ENCODE measurements at regions not wholly inside any gene's neighbourhood (a gene's known extent, or its start where the extent isn't known, plus 50 kb on each side); places are given as distances from the start of the nearest gene placed in this dataset.

- Histone ChIP-seq H3K4me1 (ENCODE audit: insufficient read depth, low read length) (peaks cover 12% of the 10 kb centered on the region; the same call in 1 of the 2 replicates), H3K4me3 (ENCODE audit: low read length) (no peak overlapping the region), H3K27ac (ENCODE audit: low read depth, low read length) (no peak overlapping the region), H3K27me3 (ENCODE audit: insufficient read depth, low read length) (no peaks in the 10 kb centered on the region), H3K9ac (ENCODE audit: low read depth, low read length) (no peak overlapping the region), H3K36me3 (ENCODE audit: insufficient read depth, low read length) (no peaks in the 10 kb centered on the region), H3K9me3 (ENCODE audit: insufficient read depth, low read depth, low read length) (no peaks in the 10 kb centered on the region)
- WGBS, result 91% methylated on average over 3 of the region's 3 CpGs
Observed at GRCh38 chr12:69062621-69063237, 129.8 kb upstream of the CPM start.

- H3K4me1 ChIP-seq (ENCODE audit: insufficient read depth, low read length), result peaks cover 17% of the 10 kb centered on the region; the same call in 1 of the 2 replicates
- H3K9ac ChIP-seq (ENCODE audit: low read depth, low read length), result no peak overlapping the region
- WGBS, result 91% methylated on average over 2 of the region's 4 CpGs
- H3K36me3 ChIP-seq (ENCODE audit: insufficient read depth, low read length), result no peaks in the 10 kb centered on the region
- H3K9me3 ChIP-seq (ENCODE audit: insufficient read depth, low read depth, low read length), result no peaks in the 10 kb centered on the region
- no peaks in the 10 kb centered on the region for H3K27me3 ChIP-seq (ENCODE audit: insufficient read depth, low read length)
- H3K27ac ChIP-seq (ENCODE audit: low read depth, low read length), result no peak overlapping the region
- H3K4me3 ChIP-seq (ENCODE audit: low read length), result no peak overlapping the region
Observed at GRCh38 chr12:69064734-69065443, 131.9 kb upstream of the CPM start.

GRCh38 chr12:69065775-69066174 lies 132.8 kb upstream of the CPM start:
- H3K27me3 ChIP-seq (ENCODE audit: insufficient read depth, low read length), result no peaks in the 10 kb centered on the region
- 96% methylated on average over 4 of the region's 5 CpGs for WGBS

GRCh38 chr12:69066492-69067373 lies 133.8 kb upstream of the CPM start:
- 87% methylated on average over 6 of the region's 6 CpGs for WGBS

More at GRCh38 chr12:69065775-69066174, 132.8 kb upstream of the CPM start:
- Histone ChIP-seq H3K27ac (ENCODE audit: low read depth, low read length) (no peak overlapping the region), H3K9me3 (ENCODE audit: insufficient read depth, low read depth, low read length) (no peaks in the 10 kb centered on the region), H3K36me3 (ENCODE audit: insufficient read depth, low read length) (no peaks in the 10 kb centered on the region), H3K4me1 (ENCODE audit: insufficient read depth, low read length) (peaks cover 17% of the 10 kb centered on the region; the same call in 1 of the 2 replicates), H3K4me3 (ENCODE audit: low read length) (no peak overlapping the region), H3K9ac (ENCODE audit: low read depth, low read length) (no peak overlapping the region)

GRCh38 chr12:69067713-69068112 lies 134.7 kb upstream of the CPM start:
- H3K27me3 ChIP-seq (ENCODE audit: insufficient read depth, low read length), result no peaks in the 10 kb centered on the region
- H3K36me3 ChIP-seq (ENCODE audit: insufficient read depth, low read length), result no peaks in the 10 kb centered on the region
- H3K27ac ChIP-seq (ENCODE audit: low read depth, low read length), result no peak overlapping the region
- H3K9ac ChIP-seq (ENCODE audit: low read depth, low read length), result no peak overlapping the region
- no peaks in the 10 kb centered on the region for H3K9me3 ChIP-seq (ENCODE audit: insufficient read depth, low read depth, low read length)
- WGBS, result 81% methylated on average over 3 of the region's 6 CpGs
- peaks cover 17% of the 10 kb centered on the region; the same call in 1 of the 2 replicates for H3K4me1 ChIP-seq (ENCODE audit: insufficient read depth, low read length)
- no peak overlapping the region for H3K4me3 ChIP-seq (ENCODE audit: low read length)

More at GRCh38 chr12:69066492-69067373, 133.8 kb upstream of the CPM start:
- H3K4me3 ChIP-seq (ENCODE audit: low read length), result no peak overlapping the region
- no peaks in the 10 kb centered on the region for H3K27me3 ChIP-seq (ENCODE audit: insufficient read depth, low read length)
- H3K4me1 ChIP-seq (ENCODE audit: insufficient read depth, low read length), result peaks cover 17% of the 10 kb centered on the region; the same call in 1 of the 2 replicates
- no peak overlapping the region for H3K9ac ChIP-seq (ENCODE audit: low read depth, low read length)
- H3K36me3 ChIP-seq (ENCODE audit: insufficient read depth, low read length), result no peaks in the 10 kb centered on the region
- H3K9me3 ChIP-seq (ENCODE audit: insufficient read depth, low read depth, low read length), result no peaks in the 10 kb centered on the region
- H3K27ac ChIP-seq (ENCODE audit: low read depth, low read length), result no peak overlapping the region

- no peak overlapping the region for H3K27ac ChIP-seq (ENCODE audit: low read depth, low read length)
- WGBS, result 75% methylated on average over 2 of the region's 3 CpGs
- H3K27me3 ChIP-seq (ENCODE audit: insufficient read depth, low read length), result no peaks in the 10 kb centered on the region
- no peaks in the 10 kb centered on the region for H3K9me3 ChIP-seq (ENCODE audit: insufficient read depth, low read depth, low read length)
- no peak overlapping the region for H3K4me3 ChIP-seq (ENCODE audit: low read length)
- H3K9ac ChIP-seq (ENCODE audit: low read depth, low read length), result no peak overlapping the region
- H3K4me1 ChIP-seq (ENCODE audit: insufficient read depth, low read length), result peaks cover 17% of the 10 kb centered on the region; the same call in 1 of the 2 replicates
- no peaks in the 10 kb centered on the region for H3K36me3 ChIP-seq (ENCODE audit: insufficient read depth, low read length)
Observed at GRCh38 chr12:69068448-69068847, 135.5 kb upstream of the CPM start.

- 97% methylated on average over 10 of the region's 10 CpGs for WGBS
- no peaks in the 10 kb centered on the region for H3K9me3 ChIP-seq (ENCODE audit: insufficient read depth, low read depth, low read length)
- no peak overlapping the region for H3K9ac ChIP-seq (ENCODE audit: low read depth, low read length)
- H3K4me1 ChIP-seq (ENCODE audit: insufficient read depth, low read length), result peaks cover 17% of the 10 kb centered on the region; the same call in 1 of the 2 replicates
- no peaks in the 10 kb centered on the region for H3K27me3 ChIP-seq (ENCODE audit: insufficient read depth, low read length)
- H3K27ac ChIP-seq (ENCODE audit: low read depth, low read length), result no peak overlapping the region
- no peak overlapping the region for H3K4me3 ChIP-seq (ENCODE audit: low read length)
- H3K36me3 ChIP-seq (ENCODE audit: insufficient read depth, low read length), result no peaks in the 10 kb centered on the region
Observed at GRCh38 chr12:69069479-69069878, 136.5 kb upstream of the CPM start.

GRCh38 chr12:69070319-69071090 lies 137.5 kb upstream of the CPM start:
- 45% methylated on average over 6 of the region's 6 CpGs for WGBS
- no peak overlapping the region for H3K9ac ChIP-seq (ENCODE audit: low read depth, low read length)

GRCh38 chr12:69071091-69071370 lies 138.1 kb upstream of the CPM start:
- H3K9me3 ChIP-seq (ENCODE audit: insufficient read depth, low read depth, low read length), result no peaks in the 10 kb centered on the region
- no peaks in the 10 kb centered on the region for H3K36me3 ChIP-seq (ENCODE audit: insufficient read depth, low read length)
- H3K27me3 ChIP-seq (ENCODE audit: insufficient read depth, low read length), result no peaks in the 10 kb centered on the region
- H3K9ac ChIP-seq (ENCODE audit: low read depth, low read length), result no peak overlapping the region
- 88% methylated on average over 1 of the region's 1 CpG for WGBS
- H3K4me1 ChIP-seq (ENCODE audit: insufficient read depth, low read length), result peaks cover 13% of the 10 kb centered on the region; the same call in 1 of the 2 replicates
- H3K27ac ChIP-seq (ENCODE audit: low read depth, low read length), result no peak overlapping the region
- no peak overlapping the region for H3K4me3 ChIP-seq (ENCODE audit: low read length)

More at GRCh38 chr12:69070319-69071090, 137.5 kb upstream of the CPM start:
- H3K27me3 ChIP-seq (ENCODE audit: insufficient read depth, low read length), result no peaks in the 10 kb centered on the region
- no peak overlapping the region for H3K4me3 ChIP-seq (ENCODE audit: low read length)
- no peaks in the 10 kb centered on the region for H3K36me3 ChIP-seq (ENCODE audit: insufficient read depth, low read length)
- peaks cover 17% of the 10 kb centered on the region; the same call in 1 of the 2 replicates for H3K4me1 ChIP-seq (ENCODE audit: insufficient read depth, low read length)
- H3K27ac ChIP-seq (ENCODE audit: low read depth, low read length), result no peak overlapping the region
- H3K9me3 ChIP-seq (ENCODE audit: insufficient read depth, low read depth, low read length), result no peaks in the 10 kb centered on the region

GRCh38 chr12:69073035-69073434 lies 140.1 kb upstream of the CPM start:
- Histone ChIP-seq H3K4me3 (ENCODE audit: low read length) (no peak overlapping the region), H3K4me1 (ENCODE audit: insufficient read depth, low read length) (peaks cover 4% of the 10 kb centered on the region; the same call in 1 of the 2 replicates), H3K36me3 (ENCODE audit: insufficient read depth, low read length) (no peaks in the 10 kb centered on the region), H3K27me3 (ENCODE audit: insufficient read depth, low read length) (no peaks in the 10 kb centered on the region), H3K9ac (ENCODE audit: low read depth, low read length) (no peak overlapping the region), H3K27ac (ENCODE audit: low read depth, low read length) (no peak overlapping the region), H3K9me3 (ENCODE audit: insufficient read depth, low read depth, low read length) (no peaks in the 10 kb centered on the region)

Data from HUES64 (cell line).